Upper lobe of left lung (tissue), 4 donors: ENCODE measurements at regions not wholly inside any gene's neighbourhood (a gene's known extent, or its start where the extent isn't known, plus 50 kb on each side); places are given as distances from the start of the nearest gene placed in this dataset.

Experiments
- CTCF ChIP-seq, 6 experiments: fragments of 450-650 bp in 4 of 6; fragments of 200-600 bp in 2 of 6; sonication (generic) in 2 of 6; IDR thresholded peaks; one replicate each; pipeline ENCODE4 v1.5.1; 2016 to 2019; ENCODE audit warnings: antibody characterized with exemption in 6 of 6
- POLR2A ChIP-seq, 4 donors: fragments of 450-650 bp; IDR thresholded peaks; one replicate each; pipeline ENCODE4 v1.5.1; 2016 to 2017; ENCODE audit warnings: antibody characterized with exemption in 4 of 4, mild to moderate bottlenecking in 2 of 4
- POLR2AphosphoS5 ChIP-seq, 2 donors: sonication (generic); formaldehyde crosslinking; IDR thresholded peaks; one replicate each; pipeline ENCODE4 v1.5.1; 2017; ENCODE audit warnings: antibody characterized with exemption in 2 of 2

- TF ChIP-seq CTCF (IDR thresholded peaks at IDR 0.05) (no peak), POLR2A (IDR thresholded peaks at IDR 0.05) (no peak), POLR2AphosphoS5 (IDR thresholded peaks at IDR 0.05) (no peak)
These were observed 249.0 kb downstream of the CRPPA start for GRCh38 chr7:16172366-16172765.
